A549 (cell line): ENCODE measurements at regions not wholly inside any gene's neighbourhood (a gene's known extent, or its start where the extent isn't known, plus 50 kb on each side); places are given as distances from the start of the nearest gene placed in this dataset.
"Not testable (repeated sequence)": the region's sequence is repeated elsewhere in the genome, so short reads cannot be mapped to it uniquely, and the experiment has no call there.

Experiments
- ATAC-seq, 2 experiments: fragments of 200-7000 bp in 1 of 2; fragments of >200 bp in 1 of 2; cut with Nextera tagmentation in 1 of 2; cut with Tn5 transposase in 1 of 2; 3 replicates each; pipeline versions ENCODE4 v1.8.0 to v1.9.1; 2018 to 2020; ENCODE audit warnings: mild to moderate bottlenecking in 1 of 2, moderate library complexity in 1 of 2
- CTCF ChIA-PET: fragments of 300-600 bp; sonication (Branson Sonifier 250); formaldehyde crosslinking; extraction: SDS; loops from one replicate; lab custom pipeline; 2021; ENCODE audit warnings: antibody characterized with exemption, inconsistent platforms; lab: Yijun Ruan, JAX
- POLR2A ChIA-PET: fragments of 350-600 bp; formaldehyde crosslinking; extraction: SDS; loops from one replicate; lab custom pipeline; 2021; ENCODE audit warnings: antibody characterized with exemption, inconsistent platforms; lab: Yijun Ruan, JAX
- DNase-seq, 2 experiments: peaks; one replicate each; pipeline versions ENCODE4 v3.0.0 to v3.0.0-alpha.2; 2011 to 2016; ENCODE audit warnings: low read depth in 1 of 2, low spot score in 1 of 2
- FAIRE-seq: peaks from 2 replicates; lab custom pipeline; 2011; peaks lifted over from hg19 to GRCh38; lab: Jason Lieb, UNC
- H3K27ac ChIP-seq, 2 experiments: fragments of >200 bp; sonication (Bioruptor Twin); formaldehyde crosslinking; 3 replicates each; pipeline ENCODE4 v1.5.1; 2016 to 2017
- H3K4me1 ChIP-seq: fragments of >200 bp; sonication (Bioruptor Twin); formaldehyde crosslinking; 3 replicates; pipeline ENCODE4 v1.6.1; 2016
- H3K4me2 ChIP-seq: fragments of >200 bp; sonication (Bioruptor Twin); formaldehyde crosslinking; 3 replicates; pipeline ENCODE4 v1.6.1; 2016
- H3K4me3 ChIP-seq: fragments of >200 bp; sonication (Bioruptor Twin); formaldehyde crosslinking; 3 replicates; pipeline ENCODE4 v1.5.1; 2016
- H3K9me3 ChIP-seq: fragments of >200 bp; sonication (Bioruptor Twin); formaldehyde crosslinking; 3 replicates; pipeline ENCODE4 v1.6.1; 2016
- BCL3 ChIP-seq: fragments of >200 bp; sonication (Bioruptor Twin); formaldehyde crosslinking; IDR thresholded peaks from 3 replicates; pipeline ENCODE4 v1.6.1; 2016
- CHD2 ChIP-seq: fragments of 150-350 bp; IDR thresholded peaks from 2 replicates; pipeline ENCODE4 v1.6.1; 2014; ENCODE audit warnings: low read length; ENCODE audit not compliant: partially characterized antibody
- CTCF ChIP-seq: fragments of >200 bp; sonication (Bioruptor Twin); formaldehyde crosslinking; IDR thresholded peaks from 3 replicates; pipeline ENCODE4 v1.5.1; 2016
- EHF ChIP-seq: fragments of 250-450 bp; sonication (Bioruptor Pico); IDR thresholded peaks from 2 replicates; pipeline ENCODE4 v1.5.0; 2020; ENCODE audit warnings: mild to moderate bottlenecking
- ELK1 ChIP-seq: fragments of 150-350 bp; IDR thresholded peaks from 2 replicates; pipeline ENCODE4 v1.6.1; 2014; ENCODE audit warnings: low read depth, mild to moderate bottlenecking, low read length
- ESRRA ChIP-seq: fragments of 150-350 bp; IDR thresholded peaks from 2 replicates; pipeline ENCODE4 v1.6.1; 2014; ENCODE audit warnings: mild to moderate bottlenecking, low read length, borderline replicate concordance
- FOSB ChIP-seq: fragments of 250-450 bp; sonication (Bioruptor Pico); IDR thresholded peaks from 2 replicates; pipeline ENCODE4 v1.5.0; 2020; ENCODE audit warnings: mild to moderate bottlenecking, moderate library complexity
- HOXB5 ChIP-seq: fragments of 250-450 bp; sonication (Bioruptor Pico); IDR thresholded peaks from 2 replicates; pipeline ENCODE4 v1.5.0; 2020; ENCODE audit warnings: mild to moderate bottlenecking, moderate library complexity
- KDM1A ChIP-seq: fragments of 200-600 bp; sonication (generic); IDR thresholded peaks from 2 replicates; pipeline ENCODE4 v1.6.1; 2016; ENCODE audit warnings: low read depth, mild to moderate bottlenecking
- MAFK ChIP-seq: fragments of 450-650 bp; IDR thresholded peaks from 2 replicates; pipeline ENCODE4 v1.6.1; 2014; ENCODE audit not compliant: partially characterized antibody
- NFE2L2 ChIP-seq: fragments of 150-350 bp; conservative IDR thresholded peaks from 2 replicates; pipeline ENCODE4 v1.6.1; 2014; ENCODE audit warnings: low read length
- NPAS2 ChIP-seq: fragments of 250-450 bp; sonication (Bioruptor Pico); IDR thresholded peaks from 2 replicates; pipeline ENCODE4 v1.8.0; 2022; ENCODE audit warnings: mild to moderate bottlenecking, moderate library complexity, borderline replicate concordance
- POLR2AphosphoS2 ChIP-seq: conservative IDR thresholded peaks from 2 replicates; pipeline ENCODE4 v1.6.1; 2012; ENCODE audit warnings: low read length, improper control_type of control experiment, inconsistent platforms
- RAD21 ChIP-seq, 2 experiments: fragments of >200 bp in 1 of 2; sonication (Bioruptor Twin) in 1 of 2; formaldehyde crosslinking in 1 of 2; IDR thresholded peaks in 1 of 2; conservative IDR thresholded peaks in 1 of 2; 2 replicates in 1 of 2; 3 replicates in 1 of 2; pipeline ENCODE4 v1.6.1; 2012 to 2018; ENCODE audit warnings: inconsistent platforms in 1 of 2
- RNF2 ChIP-seq: fragments of 200-600 bp; sonication (generic); IDR thresholded peaks from 2 replicates; pipeline ENCODE4 v1.6.1; 2016; ENCODE audit warnings: low read depth, mild to moderate bottlenecking, antibody characterized with exemption, moderate library complexity, borderline replicate concordance
- SMC3 ChIP-seq: fragments of >200 bp; sonication (Bioruptor Twin); formaldehyde crosslinking; IDR thresholded peaks from 3 replicates; pipeline ENCODE4 v1.6.1; 2018; ENCODE audit warnings: inconsistent platforms
- ZC3H11A ChIP-seq: fragments of 450-650 bp; IDR thresholded peaks from 2 replicates; pipeline ENCODE4 v1.6.1; 2014; ENCODE audit warnings: antibody characterized with exemption, mild to moderate bottlenecking
- WGBS: methylation state at CpG from one replicate; pipeline ENCODE4 v1.1.6; 2017; ENCODE audit errors: missing lambda C conversion rate; 5-methylcytosine and 5-hydroxymethylcytosine counted together

- ChIA-PET CTCF (no interaction called here), POLR2A (no interaction called here)
- FAIRE-seq, result no peak
- Histone ChIP-seq H3K27ac (no peak overlapping the region), H3K4me1 (no peaks in the 10 kb centered on the region), H3K9me3 (no peaks in the 10 kb centered on the region), H3K4me3 (no peak overlapping the region), H3K4me2 (no peak overlapping the region)
- 22% methylated on average over 2 of the region's 2 CpGs for WGBS
- ATAC-seq, result no peak
- DNase-seq, result no peak
- no peak for TF ChIP-seq HOXB5 (CRISPR knock-in tag)
- TF ChIP-seq SMC3, result no peak
- TF ChIP-seq ELK1, result no peak
Measured at GRCh38 chr9:74096420-74096819, 400.7 kb upstream of the RORB start.

GRCh38 chr9:74100042-74100441, 397.1 kb upstream of the RORB start:
- H3K9me3 ChIP-seq, result no peaks in the 10 kb centered on the region
- no peak for TF ChIP-seq RNF2
- no peak for TF ChIP-seq RAD21 (conservative IDR thresholded peaks at IDR 0.05 in 1 of 2, IDR thresholded peaks at IDR 0.05 in 1 of 2)
- no peak for TF ChIP-seq BCL3
- TF ChIP-seq KDM1A, result no peak
- TF ChIP-seq CHD2, result no peak
- no peak for TF ChIP-seq ZC3H11A
- TF ChIP-seq HOXB5 (CRISPR knock-in tag), result no peak
- TF ChIP-seq SMC3, result no peak
- no peak for TF ChIP-seq NPAS2 (CRISPR knock-in tag)
- no peak for TF ChIP-seq NFE2L2
- no peak for TF ChIP-seq EHF (CRISPR knock-in tag)
- TF ChIP-seq FOSB (CRISPR knock-in tag), result no peak
- no peak for TF ChIP-seq POLR2AphosphoS2
- no peak for TF ChIP-seq CTCF
- no peak for TF ChIP-seq MAFK
- TF ChIP-seq ESRRA, result no peak
- 7% methylated on average over 1 of the region's 1 CpG for WGBS
- DNase-seq (no peak), ATAC-seq (no peak), FAIRE-seq (no peak)
- H3K4me1 ChIP-seq, result no peaks in the 10 kb centered on the region
- H3K4me3 ChIP-seq, result no peak overlapping the region
- no peak overlapping the region for H3K4me2 ChIP-seq
- POLR2A ChIA-PET, result no interaction called here
- CTCF ChIA-PET, result no interaction called here
- no peak overlapping the region for H3K27ac ChIP-seq

GRCh38 chr9:74102148-74102547, 395.0 kb upstream of the RORB start:
- H3K4me1 ChIP-seq, H3K4me2 ChIP-seq, POLR2A ChIA-PET, H3K4me3 ChIP-seq, FAIRE-seq, DNase-seq, H3K9me3 ChIP-seq, H3K27ac ChIP-seq, ATAC-seq: not testable (repeated sequence)
- CTCF ChIA-PET, result interaction anchor here (0.8 kb wide), 1 partner anchor 8 kb away, joined by 3 read pairs; no protein-coding TSS in a partner anchor
- 5% methylated on average over 1 of the region's 1 CpG for WGBS
